Endothelial cell of umbilical vein (primary cell): ENCODE measurements at regions not wholly inside any gene's neighbourhood (a gene's known extent, or its start where the extent isn't known, plus 50 kb on each side); places are given as distances from the start of the nearest gene placed in this dataset.

Experiments
- EZH2 ChIP-seq: IDR thresholded peaks from 2 replicates; pipeline ENCODE4 v1.6.1; 2012; ENCODE audit warnings: borderline replicate concordance, low read depth, mild to moderate bottlenecking, moderate library complexity, low read length, inconsistent platforms; ENCODE audit not compliant: severe bottlenecking
- GATA2 ChIP-seq: IDR thresholded peaks from 2 replicates; pipeline ENCODE4 v1.7.0; 2011; ENCODE audit warnings: low read depth, mild to moderate bottlenecking, moderate library complexity, mixed read lengths, low read length; ENCODE audit not compliant: insufficient read length, insufficient read depth
- JUN ChIP-seq: IDR thresholded peaks from 2 replicates; pipeline ENCODE4 v1.6.1; 2011; ENCODE audit warnings: borderline replicate concordance, low read depth; ENCODE audit not compliant: insufficient read length, insufficient read depth
- MYC ChIP-seq: IDR thresholded peaks from one replicate; pipeline ENCODE4 v1.6.1; 2011; ENCODE audit warnings: mild to moderate bottlenecking, low read depth, low read length
- POLR2A ChIP-seq: IDR thresholded peaks from 2 replicates; pipeline ENCODE4 v1.6.1; 2012; ENCODE audit warnings: low read depth, mild to moderate bottlenecking, control low read depth, low read length
- POLR2AphosphoS5 ChIP-seq: IDR thresholded peaks from 2 replicates; pipeline ENCODE4 v1.6.1; 2012; ENCODE audit warnings: low read depth, mild to moderate bottlenecking, control low read depth, low read length, moderate library complexity; ENCODE audit not compliant: insufficient read depth
- TF ChIP-seq, protein P1 (sequence below), 2 donors: IDR thresholded peaks; 1 replicate in 1 of 2; 2 replicates in 1 of 2; pipeline ENCODE4 v1.5.1; 2011; ENCODE audit warnings: low read length in 2 of 2, mild to moderate bottlenecking in 2 of 2, moderate library complexity in 2 of 2, control low read depth in 1 of 2, inconsistent platforms in 1 of 2, low read depth in 1 of 2; ENCODE audit not compliant: insufficient read depth in 1 of 2; ENCODE audit errors: extremely low read depth in 1 of 2
- TF ChIP-seq, protein P2 (sequence below): IDR thresholded peaks from 2 replicates; pipeline ENCODE4 v1.6.1; 2011; ENCODE audit not compliant: insufficient read depth, insufficient read length

DNA sequence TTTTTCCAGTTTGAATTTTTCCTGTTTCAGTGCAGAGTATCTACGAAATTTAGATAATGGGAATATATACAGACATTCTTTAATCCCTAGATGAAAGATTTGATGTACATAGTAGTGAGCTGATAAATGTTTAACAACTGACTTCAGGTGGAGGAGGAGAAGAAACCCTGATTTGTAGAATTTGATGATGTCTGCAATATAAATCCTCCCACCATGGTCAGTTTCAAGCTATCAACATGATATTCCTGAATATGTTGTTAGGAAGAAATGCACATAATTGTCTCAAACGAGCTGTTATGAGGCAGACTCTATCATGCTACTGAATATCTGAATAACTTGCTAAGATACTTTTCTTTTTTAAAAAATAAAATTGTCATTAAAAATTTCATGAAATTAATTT lies 629.3 kb upstream of the LRRN3 start:
- TF ChIP-seq POLR2AphosphoS5 (no peak), GATA2 (no peak), JUN (no peak), EZH2 (no peak), POLR2A (no peak), MYC (no peak)
- TF ChIP-seq, protein P1, sequence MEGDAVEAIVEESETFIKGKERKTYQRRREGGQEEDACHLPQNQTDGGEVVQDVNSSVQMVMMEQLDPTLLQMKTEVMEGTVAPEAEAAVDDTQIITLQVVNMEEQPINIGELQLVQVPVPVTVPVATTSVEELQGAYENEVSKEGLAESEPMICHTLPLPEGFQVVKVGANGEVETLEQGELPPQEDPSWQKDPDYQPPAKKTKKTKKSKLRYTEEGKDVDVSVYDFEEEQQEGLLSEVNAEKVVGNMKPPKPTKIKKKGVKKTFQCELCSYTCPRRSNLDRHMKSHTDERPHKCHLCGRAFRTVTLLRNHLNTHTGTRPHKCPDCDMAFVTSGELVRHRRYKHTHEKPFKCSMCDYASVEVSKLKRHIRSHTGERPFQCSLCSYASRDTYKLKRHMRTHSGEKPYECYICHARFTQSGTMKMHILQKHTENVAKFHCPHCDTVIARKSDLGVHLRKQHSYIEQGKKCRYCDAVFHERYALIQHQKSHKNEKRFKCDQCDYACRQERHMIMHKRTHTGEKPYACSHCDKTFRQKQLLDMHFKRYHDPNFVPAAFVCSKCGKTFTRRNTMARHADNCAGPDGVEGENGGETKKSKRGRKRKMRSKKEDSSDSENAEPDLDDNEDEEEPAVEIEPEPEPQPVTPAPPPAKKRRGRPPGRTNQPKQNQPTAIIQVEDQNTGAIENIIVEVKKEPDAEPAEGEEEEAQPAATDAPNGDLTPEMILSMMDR (IDR thresholded peaks at IDR 0.05; ENCODE audit: extremely low read depth in 1 of 2, insufficient read depth in 1 of 2, low read depth in 1 of 2, low read length in 2 of 2) = no peak
- TF ChIP-seq, protein P2, sequence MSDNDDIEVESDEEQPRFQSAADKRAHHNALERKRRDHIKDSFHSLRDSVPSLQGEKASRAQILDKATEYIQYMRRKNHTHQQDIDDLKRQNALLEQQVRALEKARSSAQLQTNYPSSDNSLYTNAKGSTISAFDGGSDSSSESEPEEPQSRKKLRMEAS = no peak
